ENCODE measurements at regions not wholly inside any gene's neighbourhood (a gene's known extent, or its start where the extent isn't known, plus 50 kb on each side); places are given as distances from the start of the nearest gene placed in this dataset.

- TF ChIP-seq, protein P1, sequence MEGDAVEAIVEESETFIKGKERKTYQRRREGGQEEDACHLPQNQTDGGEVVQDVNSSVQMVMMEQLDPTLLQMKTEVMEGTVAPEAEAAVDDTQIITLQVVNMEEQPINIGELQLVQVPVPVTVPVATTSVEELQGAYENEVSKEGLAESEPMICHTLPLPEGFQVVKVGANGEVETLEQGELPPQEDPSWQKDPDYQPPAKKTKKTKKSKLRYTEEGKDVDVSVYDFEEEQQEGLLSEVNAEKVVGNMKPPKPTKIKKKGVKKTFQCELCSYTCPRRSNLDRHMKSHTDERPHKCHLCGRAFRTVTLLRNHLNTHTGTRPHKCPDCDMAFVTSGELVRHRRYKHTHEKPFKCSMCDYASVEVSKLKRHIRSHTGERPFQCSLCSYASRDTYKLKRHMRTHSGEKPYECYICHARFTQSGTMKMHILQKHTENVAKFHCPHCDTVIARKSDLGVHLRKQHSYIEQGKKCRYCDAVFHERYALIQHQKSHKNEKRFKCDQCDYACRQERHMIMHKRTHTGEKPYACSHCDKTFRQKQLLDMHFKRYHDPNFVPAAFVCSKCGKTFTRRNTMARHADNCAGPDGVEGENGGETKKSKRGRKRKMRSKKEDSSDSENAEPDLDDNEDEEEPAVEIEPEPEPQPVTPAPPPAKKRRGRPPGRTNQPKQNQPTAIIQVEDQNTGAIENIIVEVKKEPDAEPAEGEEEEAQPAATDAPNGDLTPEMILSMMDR (IDR thresholded peaks at IDR 0.05 in 8 of 11, conservative IDR thresholded peaks at IDR 0.05 in 3 of 11): no peak
- no peak for TF ChIP-seq POLR2AphosphoS5 (IDR thresholded peaks at IDR 0.05)
Measured at GRCh38 chr17:15890279-15890892, 54.5 kb upstream of the ADORA2B start.
